Parathyroid adenoma (tissue), 2 donors: ENCODE measurements at regions not wholly inside any gene's neighbourhood (a gene's known extent, or its start where the extent isn't known, plus 50 kb on each side); places are given as distances from the start of the nearest gene placed in this dataset.
"Not testable (repeated sequence)": the region's sequence is repeated elsewhere in the genome, so short reads cannot be mapped to it uniquely, and the experiment has no call there.

Experiments
- H2AFZ ChIP-seq: fragments of 300-600 bp; sonication (generic); one replicate; pipeline ENCODE4 v1.7.0; 2017; ENCODE audit warnings: antibody characterized with exemption, mild to moderate bottlenecking
- H3K27ac ChIP-seq: fragments of 300-600 bp; sonication (generic); one replicate; pipeline ENCODE4 v1.7.0; 2017
- H3K27me3 ChIP-seq: fragments of 300-600 bp; sonication (generic); one replicate; pipeline ENCODE4 v1.7.0; 2017; ENCODE audit warnings: low read length; ENCODE audit not compliant: control insufficient read depth, insufficient read depth
- H3K36me3 ChIP-seq: fragments of 300-600 bp; sonication (generic); one replicate; pipeline ENCODE4 v1.7.0; 2017; ENCODE audit warnings: low read length; ENCODE audit not compliant: control insufficient read depth, insufficient read depth
- H3K4me1 ChIP-seq: fragments of 300-600 bp; sonication (generic); one replicate; pipeline ENCODE4 v1.7.0; 2017; ENCODE audit warnings: control low read depth
- H3K4me2 ChIP-seq: fragments of 300-600 bp; sonication (generic); one replicate; pipeline ENCODE4 v1.7.0; 2017; ENCODE audit warnings: low read length
- H3K4me3 ChIP-seq: fragments of 300-600 bp; sonication (generic); one replicate; pipeline ENCODE4 v1.7.0; 2017; ENCODE audit warnings: low read depth, low read length
- H3K79me2 ChIP-seq: fragments of 300-600 bp; sonication (generic); one replicate; pipeline ENCODE4 v1.7.0; 2017; ENCODE audit warnings: control low read depth
- H3K9ac ChIP-seq: fragments of 300-600 bp; sonication (generic); one replicate; pipeline ENCODE4 v1.7.0; 2017; ENCODE audit warnings: mild to moderate bottlenecking
- H3K9me3 ChIP-seq: fragments of 300-600 bp; sonication (generic); one replicate; pipeline ENCODE4 v1.7.0; 2017; ENCODE audit warnings: low read length; ENCODE audit not compliant: control insufficient read depth
- TF ChIP-seq, protein P1 (sequence below): fragments of 300-600 bp; sonication (generic); IDR thresholded peaks from one replicate; pipeline ENCODE4 v1.7.0; 2017; ENCODE audit warnings: antibody characterized with exemption, mild to moderate bottlenecking
- donor health status: primary hyperparathyroidism.

DNA sequence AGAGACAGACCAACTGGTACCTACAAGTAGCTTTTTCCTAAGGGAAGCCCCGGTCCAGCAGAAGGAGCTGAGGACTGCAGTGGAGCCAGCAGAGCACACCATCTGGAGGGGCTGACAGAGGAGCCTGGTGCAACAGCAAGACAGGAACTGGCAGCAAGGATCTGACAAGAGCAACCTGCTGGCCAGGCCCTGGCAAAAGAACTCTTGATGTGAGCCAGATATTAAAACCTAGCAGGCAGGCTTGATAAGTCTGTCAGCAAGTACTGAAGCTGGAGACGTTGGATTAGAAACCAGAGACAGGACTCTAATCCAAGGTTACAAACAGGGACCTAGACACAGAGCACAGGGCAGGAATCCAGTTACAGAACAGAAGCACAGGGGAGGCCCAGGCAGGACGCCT lies 260.7 kb upstream of the MGAT5 start:
- TF ChIP-seq, protein P1, sequence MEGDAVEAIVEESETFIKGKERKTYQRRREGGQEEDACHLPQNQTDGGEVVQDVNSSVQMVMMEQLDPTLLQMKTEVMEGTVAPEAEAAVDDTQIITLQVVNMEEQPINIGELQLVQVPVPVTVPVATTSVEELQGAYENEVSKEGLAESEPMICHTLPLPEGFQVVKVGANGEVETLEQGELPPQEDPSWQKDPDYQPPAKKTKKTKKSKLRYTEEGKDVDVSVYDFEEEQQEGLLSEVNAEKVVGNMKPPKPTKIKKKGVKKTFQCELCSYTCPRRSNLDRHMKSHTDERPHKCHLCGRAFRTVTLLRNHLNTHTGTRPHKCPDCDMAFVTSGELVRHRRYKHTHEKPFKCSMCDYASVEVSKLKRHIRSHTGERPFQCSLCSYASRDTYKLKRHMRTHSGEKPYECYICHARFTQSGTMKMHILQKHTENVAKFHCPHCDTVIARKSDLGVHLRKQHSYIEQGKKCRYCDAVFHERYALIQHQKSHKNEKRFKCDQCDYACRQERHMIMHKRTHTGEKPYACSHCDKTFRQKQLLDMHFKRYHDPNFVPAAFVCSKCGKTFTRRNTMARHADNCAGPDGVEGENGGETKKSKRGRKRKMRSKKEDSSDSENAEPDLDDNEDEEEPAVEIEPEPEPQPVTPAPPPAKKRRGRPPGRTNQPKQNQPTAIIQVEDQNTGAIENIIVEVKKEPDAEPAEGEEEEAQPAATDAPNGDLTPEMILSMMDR, result no peak
- no peaks in the 10 kb centered on the region for H3K79me2 ChIP-seq
- H3K4me1 ChIP-seq, result no peaks in the 10 kb centered on the region
- no peak overlapping the region for H3K27ac ChIP-seq
- H3K4me2 ChIP-seq, result no peak overlapping the region
- no peaks in the 10 kb centered on the region for H3K36me3 ChIP-seq
- no peaks in the 10 kb centered on the region for H3K27me3 ChIP-seq
- H3K4me3 ChIP-seq, result no peak overlapping the region
- no peaks in the 10 kb centered on the region for H3K9me3 ChIP-seq
- no peak overlapping the region for H2AFZ ChIP-seq
- H3K9ac ChIP-seq, result no peak overlapping the region

DNA sequence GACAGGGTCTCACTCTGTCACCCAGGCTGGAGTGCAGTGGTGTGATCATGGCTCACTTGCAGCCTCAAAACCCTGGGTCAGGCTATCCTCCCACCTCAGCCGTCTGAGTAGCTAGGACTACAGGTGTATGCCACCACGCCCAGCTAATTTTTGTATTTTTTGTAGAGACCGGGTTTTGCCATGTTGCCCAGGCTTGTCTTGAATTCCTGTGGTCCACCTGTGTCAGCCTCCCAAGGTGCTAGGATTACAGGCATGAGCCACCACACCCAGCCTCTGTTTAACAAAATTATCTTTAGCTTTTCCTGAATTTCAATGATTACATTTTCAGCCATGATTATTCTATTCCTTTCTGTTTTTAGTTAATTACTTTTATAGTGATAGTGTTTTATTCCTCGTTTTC lies 255.1 kb upstream of the MGAT5 start:
- H3K4me1 ChIP-seq, H3K79me2 ChIP-seq, H3K27ac ChIP-seq, H3K36me3 ChIP-seq, H3K9me3 ChIP-seq, H3K27me3 ChIP-seq, H3K4me3 ChIP-seq, H3K9ac ChIP-seq, H3K4me2 ChIP-seq, H2AFZ ChIP-seq: not testable (repeated sequence)

DNA sequence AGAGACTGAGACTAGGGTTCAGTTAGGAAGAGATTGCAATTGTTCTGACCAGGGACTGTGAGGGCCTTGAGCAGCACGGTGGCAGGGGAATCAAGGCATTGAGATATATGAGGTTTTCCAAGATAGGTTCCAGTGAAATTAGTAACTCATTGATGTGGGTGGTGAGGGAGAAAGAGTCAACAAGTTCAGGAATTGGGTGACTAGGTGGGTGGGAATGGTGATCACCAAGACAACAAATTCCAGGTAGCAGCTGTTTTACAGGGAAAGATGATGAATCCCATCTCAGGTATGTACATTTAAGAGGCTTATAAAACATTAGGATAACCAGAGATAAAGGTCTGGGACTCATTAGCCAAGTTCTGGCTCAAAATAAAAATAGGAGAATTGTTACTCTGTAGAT lies 251.5 kb upstream of the MGAT5 start:
- TF ChIP-seq, protein P1, result no peak
- H2AFZ ChIP-seq, result no peak overlapping the region

DNA sequence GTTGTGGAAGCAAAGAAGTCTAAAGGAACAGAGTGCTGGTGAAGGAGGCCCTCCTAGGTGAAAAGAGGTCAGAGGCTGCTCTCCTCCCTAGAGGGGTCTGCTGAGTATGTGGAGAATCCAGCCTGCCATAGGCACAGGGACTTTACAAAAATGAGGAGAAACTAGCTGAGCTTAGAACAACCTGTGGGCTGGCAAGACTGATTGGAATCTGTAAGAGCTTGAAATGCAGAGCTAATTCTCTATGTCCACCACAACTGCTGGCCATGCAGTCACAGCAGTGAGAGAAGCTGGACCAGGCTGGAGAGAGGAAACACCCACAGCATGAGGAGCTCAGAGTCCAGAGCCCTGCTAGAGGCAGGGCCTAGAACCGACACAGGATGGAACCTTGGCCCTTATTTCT lies 251.0 kb upstream of the MGAT5 start:
- Histone ChIP-seq H3K4me1 (no peaks in the 10 kb centered on the region), H3K79me2 (no peaks in the 10 kb centered on the region), H3K27me3 (no peaks in the 10 kb centered on the region), H3K27ac (no peak overlapping the region), H3K36me3 (no peaks in the 10 kb centered on the region), H3K4me2 (no peak overlapping the region), H3K4me3 (no peak overlapping the region), H3K9me3 (no peaks in the 10 kb centered on the region), H2AFZ (no peak overlapping the region), H3K9ac (no peak overlapping the region)
- TF ChIP-seq, protein P1, result no peak

More for the DNA sequence above, 251.5 kb upstream of the MGAT5 start:
- Histone ChIP-seq H3K36me3 (no peaks in the 10 kb centered on the region), H3K4me3 (no peak overlapping the region), H3K4me2 (no peak overlapping the region), H3K9ac (no peak overlapping the region), H3K27ac (no peak overlapping the region), H3K27me3 (no peaks in the 10 kb centered on the region), H3K79me2 (no peaks in the 10 kb centered on the region), H3K4me1 (no peaks in the 10 kb centered on the region), H3K9me3 (no peaks in the 10 kb centered on the region)

DNA sequence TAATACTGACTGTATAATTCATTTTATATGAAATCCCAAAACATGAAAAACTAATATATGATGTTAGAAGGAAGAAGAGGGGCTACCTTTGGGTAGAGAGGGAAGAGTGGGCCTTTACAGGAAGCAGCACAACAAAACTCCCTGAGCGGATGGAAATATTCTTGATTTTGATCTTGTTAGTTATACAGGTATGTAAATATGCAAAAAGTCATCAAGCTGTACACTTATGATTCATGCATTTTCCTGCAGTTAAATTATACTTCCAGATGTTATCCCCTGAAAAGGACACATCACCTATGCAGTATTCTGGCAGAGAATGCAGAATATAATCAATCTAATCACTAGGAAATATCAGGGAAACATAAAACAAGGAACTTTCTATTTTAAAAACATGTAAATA lies 249.4 kb upstream of the MGAT5 start:
- Histone ChIP-seq H3K27me3 (no peaks in the 10 kb centered on the region), H3K4me2 (no peak overlapping the region), H3K79me2 (no peaks in the 10 kb centered on the region), H3K27ac (no peak overlapping the region), H3K4me1 (no peaks in the 10 kb centered on the region), H2AFZ (no peak overlapping the region), H3K9ac (no peak overlapping the region), H3K36me3 (no peaks in the 10 kb centered on the region), H3K4me3 (no peak overlapping the region), H3K9me3 (no peaks in the 10 kb centered on the region)
- TF ChIP-seq, protein P1, result no peak
